ENCODE measurements at regions not wholly inside any gene's neighbourhood (a gene's known extent, or its start where the extent isn't known, plus 50 kb on each side); places are given as distances from the start of the nearest gene placed in this dataset.

- ATAC-seq (no peak), DNase-seq (no peak)
- H3K9me3 ChIP-seq (ENCODE audit: control insufficient read depth, low read length, poor library complexity, severe bottlenecking) = no peaks in the 10 kb centered on the region
- H3K27ac Mint-ChIP-seq = no peak overlapping the region
- H3K4me3 Mint-ChIP-seq = no peak overlapping the region
- no peaks in the 10 kb centered on the region for H3K27me3 Mint-ChIP-seq
- H3K36me3 Mint-ChIP-seq (ENCODE audit: low read depth) = no peaks in the 10 kb centered on the region
- H3K4me1 Mint-ChIP-seq = no peaks in the 10 kb centered on the region
Observed at GRCh38 chr2:14316594-14316993, 315.9 kb upstream of the LRATD1 start.

- Mint-ChIP-seq H3K27me3 (no peaks in the 10 kb centered on the region), H3K27ac (no peak overlapping the region), H3K4me3 (no peak overlapping the region), H3K36me3 (ENCODE audit: low read depth) (no peaks in the 10 kb centered on the region), H3K4me1 (no peaks in the 10 kb centered on the region)
- ATAC-seq = no peak
- H3K9me3 ChIP-seq (ENCODE audit: control insufficient read depth, low read length, poor library complexity, severe bottlenecking) = no peaks in the 10 kb centered on the region
- no peak for DNase-seq
Observed at GRCh38 chr2:14321357-14321756, 311.2 kb upstream of the LRATD1 start.

DNA sequence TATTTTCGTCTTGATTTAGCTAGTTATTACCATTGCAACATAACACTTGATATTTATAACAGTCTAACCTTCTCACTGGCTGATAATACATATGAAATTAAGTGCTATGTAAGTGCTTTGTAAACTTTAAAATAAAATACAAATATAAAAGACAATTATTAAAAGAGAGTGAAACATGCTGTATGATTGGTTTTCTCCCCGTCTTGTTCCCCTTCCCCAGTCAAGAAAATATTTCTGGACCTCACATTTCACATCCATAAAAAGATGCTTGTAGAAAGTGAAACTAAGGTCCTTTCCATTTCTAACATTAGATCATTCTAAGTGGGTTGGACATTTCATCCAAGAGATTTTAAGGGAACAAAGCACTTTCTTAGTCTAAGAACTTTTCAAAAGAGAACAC lies 310.2 kb upstream of the LRATD1 start:
- Mint-ChIP-seq H3K27me3 (no peaks in the 10 kb centered on the region), H3K4me1 (no peaks in the 10 kb centered on the region), H3K36me3 (ENCODE audit: low read depth) (no peaks in the 10 kb centered on the region), H3K4me3 (no peak overlapping the region), H3K27ac (no peak overlapping the region)
- no peak for DNase-seq
- no peaks in the 10 kb centered on the region for H3K9me3 ChIP-seq (ENCODE audit: control insufficient read depth, low read length, poor library complexity, severe bottlenecking)
- ATAC-seq = no peak

DNA sequence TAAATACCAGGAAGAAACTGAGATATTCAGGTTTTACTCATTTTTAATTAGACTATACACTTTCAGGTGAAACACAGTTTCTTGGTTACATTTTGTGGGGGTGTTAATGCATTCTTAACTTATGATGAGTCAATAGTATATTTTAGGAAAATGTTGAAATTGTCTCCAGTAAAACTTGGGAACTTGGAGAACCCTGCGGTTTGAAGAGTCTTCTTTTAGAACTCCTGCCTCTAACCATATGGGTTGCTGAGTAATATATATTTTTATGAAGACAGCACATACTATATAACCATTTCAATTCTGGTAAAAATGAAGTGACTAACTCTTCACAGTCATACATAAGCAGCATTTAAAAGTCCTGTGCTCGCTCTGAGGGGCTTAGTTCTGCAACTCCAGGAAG lies 308.2 kb upstream of the LRATD1 start:
- no peaks in the 10 kb centered on the region for H3K9me3 ChIP-seq (ENCODE audit: control insufficient read depth, low read length, poor library complexity, severe bottlenecking)
- Mint-ChIP-seq H3K4me1 (no peaks in the 10 kb centered on the region), H3K27me3 (no peaks in the 10 kb centered on the region), H3K27ac (no peak overlapping the region), H3K36me3 (ENCODE audit: low read depth) (no peaks in the 10 kb centered on the region), H3K4me3 (no peak overlapping the region)
- ATAC-seq (no peak), DNase-seq (no peak)

DNA sequence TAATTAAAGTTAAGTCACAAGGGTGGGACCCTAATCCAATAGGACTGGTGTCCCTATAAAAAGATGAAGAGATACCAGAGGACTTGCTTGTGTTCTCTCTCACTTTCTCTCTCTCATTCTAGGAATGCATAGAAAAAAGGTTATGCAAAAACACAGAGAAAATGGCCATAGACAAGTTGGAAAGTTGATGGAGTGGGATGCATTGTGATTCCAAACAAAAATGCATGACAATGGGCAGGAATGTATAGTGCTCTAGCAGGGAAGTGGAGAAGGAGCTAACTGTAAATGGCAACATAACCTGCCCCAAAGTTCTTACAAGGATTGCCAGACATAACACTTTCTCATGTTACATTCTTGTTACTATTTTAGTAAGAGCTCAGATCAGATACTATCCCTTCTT lies 301.6 kb upstream of the LRATD1 start:
- DNase-seq (no peak), ATAC-seq (no peak)
- H3K27ac Mint-ChIP-seq = no peak overlapping the region
- no peak overlapping the region for H3K4me3 Mint-ChIP-seq
- no peaks in the 10 kb centered on the region for H3K9me3 ChIP-seq (ENCODE audit: control insufficient read depth, low read length, poor library complexity, severe bottlenecking)
- no peaks in the 10 kb centered on the region for H3K36me3 Mint-ChIP-seq (ENCODE audit: low read depth)
- H3K27me3 Mint-ChIP-seq = no peaks in the 10 kb centered on the region
- no peaks in the 10 kb centered on the region for H3K4me1 Mint-ChIP-seq

GRCh38 chr2:14336759-14337382 lies 295.6 kb upstream of the LRATD1 start:
- H3K4me3 Mint-ChIP-seq = no peak overlapping the region
- H3K27ac Mint-ChIP-seq = no peak overlapping the region
- H3K4me1 Mint-ChIP-seq = no peaks in the 10 kb centered on the region
- DNase-seq = no peak
- ATAC-seq = no peak
- no peaks in the 10 kb centered on the region for H3K27me3 Mint-ChIP-seq
- no peaks in the 10 kb centered on the region for H3K9me3 ChIP-seq (ENCODE audit: control insufficient read depth, low read length, poor library complexity, severe bottlenecking)
- no peaks in the 10 kb centered on the region for H3K36me3 Mint-ChIP-seq (ENCODE audit: low read depth)

DNA sequence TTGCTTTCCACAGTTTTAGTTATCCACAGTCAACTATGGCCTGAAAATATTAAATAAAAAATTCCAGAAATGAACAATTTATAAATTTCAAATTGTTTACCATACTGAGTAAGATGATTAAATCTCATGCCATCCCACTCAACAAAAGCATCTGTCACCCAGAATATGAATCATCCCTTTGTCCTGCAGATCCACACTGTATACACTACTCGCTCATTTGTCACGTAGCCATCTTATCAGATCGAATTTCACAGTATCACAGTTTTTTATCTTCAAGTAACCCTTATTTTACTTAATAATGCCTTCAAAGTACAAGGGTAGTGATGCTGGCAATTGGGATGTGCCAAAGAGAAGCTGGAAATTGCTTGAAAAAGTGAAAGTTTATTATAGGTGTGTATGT lies 291.8 kb upstream of the LRATD1 start:
- Mint-ChIP-seq H3K4me1 (no peaks in the 10 kb centered on the region), H3K27me3 (no peaks in the 10 kb centered on the region), H3K36me3 (ENCODE audit: low read depth) (no peaks in the 10 kb centered on the region), H3K4me3 (no peak overlapping the region), H3K27ac (no peak overlapping the region)
- DNase-seq (no peak), ATAC-seq (no peak)
- H3K9me3 ChIP-seq (ENCODE audit: control insufficient read depth, low read length, poor library complexity, severe bottlenecking) = no peaks in the 10 kb centered on the region

DNA sequence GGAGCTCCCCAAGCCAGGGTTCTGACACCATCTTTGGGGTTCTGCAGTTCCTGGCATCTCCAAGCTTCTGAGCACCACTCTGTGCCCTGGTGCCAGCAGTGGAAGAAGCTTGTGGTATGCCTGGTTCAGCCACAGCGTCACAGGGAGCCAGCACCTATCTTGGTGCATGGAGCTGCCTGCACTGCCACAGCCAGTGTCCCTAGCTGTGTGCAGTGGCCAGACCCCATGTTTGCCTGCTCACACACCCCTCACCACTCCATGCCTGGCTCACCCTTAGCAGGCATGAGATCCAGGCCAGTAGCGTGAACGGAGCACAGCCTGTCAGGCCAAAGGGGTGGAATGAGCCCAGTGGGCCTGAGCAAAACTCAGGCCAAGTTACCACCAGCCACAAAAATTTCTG lies 290.2 kb upstream of the LRATD1 start:
- Mint-ChIP-seq H3K4me3 (no peak overlapping the region), H3K27ac (no peak overlapping the region)
- ATAC-seq = no peak

DNA sequence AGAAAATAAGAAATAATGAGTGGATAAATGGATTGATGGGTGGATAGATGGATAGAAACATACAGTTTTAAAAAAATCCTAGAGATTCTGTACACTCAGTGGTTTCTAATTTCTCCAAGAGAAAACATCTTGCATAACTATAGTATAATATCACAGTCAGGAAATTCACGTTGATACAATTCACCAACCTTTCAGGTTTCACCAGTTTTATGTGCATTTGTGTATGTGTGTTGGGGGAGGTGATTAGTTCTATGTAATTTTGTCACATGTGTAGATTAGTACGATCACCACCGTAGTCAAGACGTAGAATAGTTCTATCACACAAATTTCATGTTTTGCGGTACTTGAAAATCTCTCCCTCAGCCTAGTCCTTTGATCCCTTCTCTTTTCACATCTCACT lies 288.2 kb upstream of the LRATD1 start:
- DNase-seq (no peak), ATAC-seq (no peak)
- Mint-ChIP-seq H3K4me3 (no peak overlapping the region), H3K27me3 (no peaks in the 10 kb centered on the region), H3K4me1 (no peaks in the 10 kb centered on the region), H3K36me3 (ENCODE audit: low read depth) (no peaks in the 10 kb centered on the region), H3K27ac (no peak overlapping the region)
- H3K9me3 ChIP-seq (ENCODE audit: control insufficient read depth, low read length, poor library complexity, severe bottlenecking) = no peaks in the 10 kb centered on the region

More for the DNA sequence above, 290.2 kb upstream of the LRATD1 start:
- H3K27me3 Mint-ChIP-seq = no peaks in the 10 kb centered on the region
- no peaks in the 10 kb centered on the region for H3K9me3 ChIP-seq (ENCODE audit: control insufficient read depth, low read length, poor library complexity, severe bottlenecking)
- no peaks in the 10 kb centered on the region for H3K4me1 Mint-ChIP-seq
- no peaks in the 10 kb centered on the region for H3K36me3 Mint-ChIP-seq (ENCODE audit: low read depth)
- no peak for DNase-seq

DNA sequence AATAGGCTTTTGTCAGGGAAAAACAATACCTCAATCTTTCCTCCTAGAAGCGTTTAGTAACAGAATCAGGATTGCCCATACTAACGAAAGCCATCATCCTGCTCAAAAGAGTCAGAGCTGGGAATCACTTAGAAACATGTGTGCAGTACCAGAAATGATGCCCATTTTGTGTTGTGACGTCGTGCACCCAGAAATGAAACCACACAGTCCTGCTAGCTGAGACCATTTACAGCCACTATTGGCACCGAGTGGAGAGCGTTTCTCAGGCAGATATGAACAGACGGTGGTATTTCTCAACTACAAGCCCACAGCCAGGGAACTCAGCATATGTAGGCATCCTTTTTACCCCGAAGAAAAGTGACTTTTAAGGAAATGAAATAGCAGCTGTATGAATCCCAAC lies 284.3 kb upstream of the LRATD1 start:
- ATAC-seq (no peak), DNase-seq (no peak)
- Mint-ChIP-seq H3K27me3 (no peaks in the 10 kb centered on the region), H3K4me3 (no peak overlapping the region), H3K4me1 (no peaks in the 10 kb centered on the region), H3K27ac (no peak overlapping the region), H3K36me3 (ENCODE audit: low read depth) (no peaks in the 10 kb centered on the region)
- H3K9me3 ChIP-seq (ENCODE audit: control insufficient read depth, low read length, poor library complexity, severe bottlenecking) = no peaks in the 10 kb centered on the region

GRCh38 chr2:14350856-14351255 lies 281.7 kb upstream of the LRATD1 start:
- Mint-ChIP-seq H3K4me1 (no peaks in the 10 kb centered on the region), H3K4me3 (no peak overlapping the region), H3K27me3 (no peaks in the 10 kb centered on the region), H3K27ac (no peak overlapping the region), H3K36me3 (ENCODE audit: low read depth) (no peaks in the 10 kb centered on the region)
- ATAC-seq (no peak), DNase-seq (no peak)
- no peaks in the 10 kb centered on the region for H3K9me3 ChIP-seq (ENCODE audit: control insufficient read depth, low read length, poor library complexity, severe bottlenecking)

DNA sequence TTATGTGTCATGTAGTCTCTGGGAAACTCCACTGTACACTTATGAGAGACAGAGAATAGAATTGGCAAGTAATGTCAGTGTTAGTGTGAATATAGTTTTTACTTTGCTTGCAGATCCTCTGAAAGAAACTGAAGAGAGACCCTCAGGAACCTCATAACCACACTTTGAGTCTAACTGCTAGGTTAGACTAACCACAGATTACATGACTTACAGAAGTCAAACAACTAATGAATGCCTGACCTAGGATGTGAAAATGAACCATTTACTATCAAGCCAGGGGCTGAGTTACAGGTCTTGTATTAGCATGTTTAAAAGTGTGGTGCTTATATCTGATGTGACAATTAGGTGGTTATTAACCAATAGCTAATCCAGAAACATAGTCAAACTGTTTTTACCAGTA lies 280.4 kb upstream of the LRATD1 start:
- Mint-ChIP-seq H3K4me1 (no peaks in the 10 kb centered on the region), H3K36me3 (ENCODE audit: low read depth) (no peaks in the 10 kb centered on the region), H3K4me3 (no peak overlapping the region), H3K27me3 (no peaks in the 10 kb centered on the region), H3K27ac (no peak overlapping the region)
- ATAC-seq (no peak), DNase-seq (no peak)
- H3K9me3 ChIP-seq (ENCODE audit: control insufficient read depth, low read length, poor library complexity, severe bottlenecking) = no peaks in the 10 kb centered on the region

DNA sequence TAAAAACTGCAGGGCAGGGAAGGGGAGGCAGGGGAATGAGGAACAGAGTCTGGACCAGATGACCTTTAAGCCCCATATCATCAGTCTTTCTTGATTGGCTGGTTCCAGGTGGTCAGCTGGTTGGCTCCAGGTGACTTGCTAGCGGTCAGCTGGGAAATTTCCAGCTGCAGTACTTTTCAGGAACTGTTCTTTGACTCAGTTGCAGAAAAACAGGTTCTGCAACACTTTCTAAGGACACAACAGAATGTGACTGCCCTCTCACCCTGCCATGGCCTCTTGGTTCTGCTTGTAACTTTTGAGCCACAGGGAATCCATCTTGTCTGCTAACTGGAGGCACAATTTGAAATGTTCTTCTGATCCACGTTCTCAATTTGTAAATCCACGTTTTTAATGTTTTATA lies 278.3 kb upstream of the LRATD1 start:
- Mint-ChIP-seq H3K4me3 (no peak overlapping the region), H3K36me3 (ENCODE audit: low read depth) (no peaks in the 10 kb centered on the region), H3K27me3 (no peaks in the 10 kb centered on the region), H3K4me1 (no peaks in the 10 kb centered on the region), H3K27ac (no peak overlapping the region)
- ATAC-seq = no peak
- H3K9me3 ChIP-seq (ENCODE audit: control insufficient read depth, low read length, poor library complexity, severe bottlenecking) = no peaks in the 10 kb centered on the region
- DNase-seq = no peak

- H3K9me3 ChIP-seq (ENCODE audit: control insufficient read depth, low read length, poor library complexity, severe bottlenecking) = no peaks in the 10 kb centered on the region
- ATAC-seq = no peak
- H3K36me3 Mint-ChIP-seq (ENCODE audit: low read depth) = no peaks in the 10 kb centered on the region
- no peak overlapping the region for H3K27ac Mint-ChIP-seq
- no peak for DNase-seq
- no peak overlapping the region for H3K4me3 Mint-ChIP-seq
- no peaks in the 10 kb centered on the region for H3K4me1 Mint-ChIP-seq
- H3K27me3 Mint-ChIP-seq = no peaks in the 10 kb centered on the region
Observed at GRCh38 chr2:14355102-14355501, 277.4 kb upstream of the LRATD1 start.
